ENCODE measurements at regions not wholly inside any gene's neighbourhood (a gene's known extent, or its start where the extent isn't known, plus 50 kb on each side); places are given as distances from the start of the nearest gene placed in this dataset.

DNA sequence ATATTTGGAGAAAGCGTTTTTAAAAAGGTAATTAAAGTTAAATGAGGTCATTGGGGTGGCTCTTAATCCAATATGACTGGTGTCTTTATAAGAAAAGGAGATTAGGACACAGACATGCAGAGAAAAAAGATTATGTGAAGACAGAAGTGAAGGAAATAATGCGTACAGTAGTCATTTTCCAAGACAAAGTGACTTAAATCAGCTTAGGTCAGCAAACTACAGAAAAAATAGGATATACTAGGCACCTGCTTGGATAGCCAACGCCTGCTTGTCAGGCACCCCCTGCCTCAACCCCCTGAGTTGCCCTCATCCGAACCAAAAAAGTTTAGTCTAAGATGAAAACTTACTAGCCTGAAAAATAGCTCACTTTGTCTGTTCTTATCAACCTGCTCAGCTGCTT, 58.2 kb upstream of the SPAG17 start:
- Histone ChIP-seq H3K4me2 (ENCODE audit: insufficient read depth, low read length) (no peak overlapping the region), H4K20me1 (ENCODE audit: insufficient read depth, low read length) (no peaks in the 10 kb centered on the region), H3K27ac (ENCODE audit: low read length) (no peak overlapping the region), H3K27me3 (ENCODE audit: insufficient read depth, low read length, poor library complexity) (no peaks in the 10 kb centered on the region), H3K4me3 (ENCODE audit: low read depth in 1 of 2, low read length in 2 of 2) (no peak overlapping the region), H3K4me1 (ENCODE audit: insufficient read depth, low read length) (no peaks in the 10 kb centered on the region), H3K9me3 (ENCODE audit: insufficient read depth, low read length, severe bottlenecking) (no peaks in the 10 kb centered on the region), H3K36me3 (ENCODE audit: insufficient read depth, low read length) (no peaks in the 10 kb centered on the region), H2AFZ (ENCODE audit: low read depth, low read length) (no peak overlapping the region), H3K79me2 (ENCODE audit: insufficient read depth, low read length) (no peaks in the 10 kb centered on the region), H3K9ac (ENCODE audit: low read depth, low read length) (no peak overlapping the region)
- ATAC-seq (ENCODE audit: insufficient read depth, low read depth) (no peak), DNase-seq (no peak)
- TF ChIP-seq EZH2 (IDR thresholded peaks at IDR 0.05; ENCODE audit: borderline replicate concordance, low read depth, low read length, severe bottlenecking) = no peak
- TF ChIP-seq, protein P1, sequence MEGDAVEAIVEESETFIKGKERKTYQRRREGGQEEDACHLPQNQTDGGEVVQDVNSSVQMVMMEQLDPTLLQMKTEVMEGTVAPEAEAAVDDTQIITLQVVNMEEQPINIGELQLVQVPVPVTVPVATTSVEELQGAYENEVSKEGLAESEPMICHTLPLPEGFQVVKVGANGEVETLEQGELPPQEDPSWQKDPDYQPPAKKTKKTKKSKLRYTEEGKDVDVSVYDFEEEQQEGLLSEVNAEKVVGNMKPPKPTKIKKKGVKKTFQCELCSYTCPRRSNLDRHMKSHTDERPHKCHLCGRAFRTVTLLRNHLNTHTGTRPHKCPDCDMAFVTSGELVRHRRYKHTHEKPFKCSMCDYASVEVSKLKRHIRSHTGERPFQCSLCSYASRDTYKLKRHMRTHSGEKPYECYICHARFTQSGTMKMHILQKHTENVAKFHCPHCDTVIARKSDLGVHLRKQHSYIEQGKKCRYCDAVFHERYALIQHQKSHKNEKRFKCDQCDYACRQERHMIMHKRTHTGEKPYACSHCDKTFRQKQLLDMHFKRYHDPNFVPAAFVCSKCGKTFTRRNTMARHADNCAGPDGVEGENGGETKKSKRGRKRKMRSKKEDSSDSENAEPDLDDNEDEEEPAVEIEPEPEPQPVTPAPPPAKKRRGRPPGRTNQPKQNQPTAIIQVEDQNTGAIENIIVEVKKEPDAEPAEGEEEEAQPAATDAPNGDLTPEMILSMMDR (IDR thresholded peaks at IDR 0.05; ENCODE audit: borderline replicate concordance, extremely low read depth, low read length, poor library complexity, severe bottlenecking) = no peak

All from DND-41 (cell line).